T-cell (primary cell): ENCODE measurements at regions not wholly inside any gene's neighbourhood (a gene's known extent, or its start where the extent isn't known, plus 50 kb on each side); places are given as distances from the start of the nearest gene placed in this dataset.

ENCODE experiments used
- ATAC-seq, 4 experiments: fragments of 200-7000 bp in 3 of 4; fragments of 150-1000 bp in 1 of 4; cut with Tn5 transposase; replicated peaks in 1 of 4; 1 replicate in 3 of 4; 2 replicates in 1 of 4; pipeline ENCODE4 v1.10.0; 2021; ENCODE audit warnings: moderate library complexity in 3 of 4, mild to moderate bottlenecking in 2 of 4, moderate number of reproducible peaks in 1 of 4
- CTCF ChIA-PET, 2 donors: fragments of 300-600 bp; sonication (Branson Sonifier 250); formaldehyde crosslinking; loops; one replicate each; lab custom pipeline; 2022; ENCODE audit warnings: antibody characterized with exemption in 2 of 2; lab: Charles Lee
- POLR2A ChIA-PET, 2 donors: fragments of 300-600 bp; sonication (Branson Sonifier 250); formaldehyde crosslinking; loops; one replicate each; lab custom pipeline; 2022; ENCODE audit warnings: antibody characterized with exemption in 2 of 2; lab: Charles Lee
- DNase-seq, 35 experiments: peaks; one replicate each; pipeline versions ENCODE4 v3.0.0 to v3.0.0-alpha.2; 2013 to 2023
- H3K27ac ChIP-seq: one replicate; pipeline ENCODE4 v1.5.1; 2013; ENCODE audit warnings: low read length
- H3K27me3 ChIP-seq, 2 experiments: replicated peaks in 1 of 2; 1 replicate in 1 of 2; 2 replicates in 1 of 2; pipeline versions ENCODE4 v1.6.1 to v1.7.0; 2013; ENCODE audit warnings: low read length in 1 of 2, mixed read lengths in 1 of 2; ENCODE audit not compliant: control insufficient read depth in 2 of 2, insufficient read depth in 2 of 2; ENCODE audit errors: extremely low read depth in 1 of 2
- H3K36me3 ChIP-seq, 2 donors: 1 replicate in 1 of 2; 2 replicates in 1 of 2; pipeline versions ENCODE4 v1.6.1 to v1.7.0; 2013; ENCODE audit warnings: low read length in 1 of 2; ENCODE audit not compliant: control insufficient read depth in 2 of 2, insufficient read depth in 1 of 2; ENCODE audit errors: extremely low read depth in 1 of 2
- H3K4me1 ChIP-seq, 2 experiments: 1 replicate in 1 of 2; 2 replicates in 1 of 2; pipeline versions ENCODE4 v1.6.1 to v1.7.0; 2013; ENCODE audit warnings: low read length in 2 of 2, mixed read lengths in 1 of 2; ENCODE audit not compliant: insufficient read depth in 2 of 2, control insufficient read depth in 1 of 2; ENCODE audit errors: extremely low read depth in 1 of 2
- H3K4me3 ChIP-seq, 2 donors: 1 replicate in 1 of 2; 2 replicates in 1 of 2; pipeline versions ENCODE4 v1.5.1 to v1.7.0; 2013; ENCODE audit warnings: mild to moderate bottlenecking in 2 of 2, low read length in 1 of 2, moderate library complexity in 1 of 2; ENCODE audit not compliant: control insufficient read depth in 1 of 2; ENCODE audit errors: extremely low read depth in 1 of 2
- H3K9me3 ChIP-seq: 2 replicates; pipeline ENCODE4 v1.7.0; 2013
- H3K27ac Mint-ChIP-seq, 2 donors: one replicate each; pipeline ENCODE4 v1.8.0; 2020 to 2021; ENCODE audit warnings: mild to moderate bottlenecking in 2 of 2, mixed read lengths in 2 of 2
- H3K27me3 Mint-ChIP-seq, 2 donors: one replicate each; pipeline ENCODE4 v1.8.0; 2021 to 2022; ENCODE audit warnings: mixed read lengths in 2 of 2
- H3K36me3 Mint-ChIP-seq: one replicate; pipeline ENCODE4 v1.8.0; 2021; ENCODE audit warnings: mixed read lengths
- H3K4me1 Mint-ChIP-seq, 3 donors: one replicate each; pipeline ENCODE4 v1.8.0; 2020 to 2022; ENCODE audit warnings: mixed read lengths in 3 of 3, mild to moderate bottlenecking in 1 of 3
- H3K4me3 Mint-ChIP-seq, 3 donors: one replicate each; pipeline ENCODE4 v1.8.0; 2020 to 2022; ENCODE audit warnings: mild to moderate bottlenecking in 3 of 3, mixed read lengths in 3 of 3, moderate library complexity in 3 of 3
- H3K9me3 Mint-ChIP-seq, 3 donors: one replicate each; pipeline ENCODE4 v1.8.0; 2020 to 2022; ENCODE audit warnings: mixed read lengths in 3 of 3
- WGBS: methylation state at CpG from one replicate; pipeline ENCODE4 v1.1.5; 2013; ENCODE audit warnings: missing lambda C conversion rate; ENCODE audit not compliant: insufficient coverage; 5-methylcytosine and 5-hydroxymethylcytosine counted together

- Mint-ChIP-seq H3K27ac (no peak overlapping the region), H3K27me3 (peaks cover 3 to 12% of the 10 kb centered on the region in 2 donors)
- CTCF ChIA-PET: interaction anchor here in 1 of 2 donors (0.6 to 0.7 kb wide), 2 partner anchors 121 to 153 kb away, joined by 3 read pairs; no protein-coding TSS in a partner anchor
Observed at GRCh38 chr18:73869182-73869581, 278.5 kb downstream of the FBXO15 start.

GRCh38 chr18:73861771-73862170, 285.9 kb downstream of the FBXO15 start:
- 14% methylated on average over 3 of the region's 6 CpGs for WGBS
- Histone ChIP-seq H3K9me3 (no peaks in the 10 kb centered on the region), H3K4me1 (no peaks in the 10 kb centered on the region), H3K4me3 (no peak overlapping the region), H3K27me3 (peaks cover 0 to 3% of the 10 kb centered on the region in 2 experiments), H3K27ac (no peak overlapping the region), H3K36me3 (no peaks in the 10 kb centered on the region)
- Mint-ChIP-seq H3K27ac (no peak overlapping the region), H3K4me1 (peaks cover 0 to 2% (median 2%) of the 10 kb centered on the region in 3 donors), H3K27me3 (peaks cover 5 to 7% of the 10 kb centered on the region in 2 donors), H3K36me3 (no peaks in the 10 kb centered on the region), H3K9me3 (no peaks in the 10 kb centered on the region), H3K4me3 (no peak overlapping the region)
- CTCF ChIA-PET: no interaction called here
- POLR2A ChIA-PET: no interaction called here
- ATAC-seq (no peak), DNase-seq (no peak)

More at GRCh38 chr18:73869182-73869581, 278.5 kb downstream of the FBXO15 start:
- DNase-seq (no peak), ATAC-seq (no peak)
- Histone ChIP-seq H3K27me3 (no peaks in the 10 kb centered on the region), H3K36me3 (no peaks in the 10 kb centered on the region), H3K9me3 (no peaks in the 10 kb centered on the region), H3K27ac (no peak overlapping the region), H3K4me1 (no peaks in the 10 kb centered on the region), H3K4me3 (no peak overlapping the region)
- Mint-ChIP-seq H3K36me3 (no peaks in the 10 kb centered on the region), H3K9me3 (no peaks in the 10 kb centered on the region), H3K4me1 (no peaks in the 10 kb centered on the region), H3K4me3 (no peak overlapping the region)
- POLR2A ChIA-PET: interaction anchor here in 1 of 2 donors (0.5 kb wide), 1 partner anchor 54 kb away, joined by 4 read pairs; no protein-coding TSS in a partner anchor
- 100% methylated on average over 1 of the region's 3 CpGs for WGBS

- ATAC-seq: no peak
- H3K27me3 ChIP-seq: peaks cover 0 to 3% of the 10 kb centered on the region in 2 experiments
- POLR2A ChIA-PET: no interaction called here
- no peak overlapping the region for H3K27ac ChIP-seq
- H3K9me3 ChIP-seq: no peaks in the 10 kb centered on the region
- Mint-ChIP-seq H3K27me3 (peaks cover 0 to 5% of the 10 kb centered on the region in 2 donors), H3K36me3 (no peaks in the 10 kb centered on the region), H3K9me3 (no peaks in the 10 kb centered on the region), H3K4me3 (no peak overlapping the region), H3K27ac (no peak overlapping the region), H3K4me1 (peaks cover 0 to 2% (median 2%) of the 10 kb centered on the region in 3 donors)
- no peaks in the 10 kb centered on the region for H3K4me1 ChIP-seq
- H3K36me3 ChIP-seq: no peaks in the 10 kb centered on the region
- DNase-seq: no peak
- 80% methylated on average over 2 of the region's 9 CpGs for WGBS
- CTCF ChIA-PET: no interaction called here
- H3K4me3 ChIP-seq: no peak overlapping the region
Observed at GRCh38 chr18:73859837-73860397, 287.7 kb downstream of the FBXO15 start.

GRCh38 chr18:73852789-73853549, 294.7 kb downstream of the FBXO15 start:
- H3K27ac Mint-ChIP-seq: no peak overlapping the region
- Histone ChIP-seq H3K4me3 (no peak overlapping the region), H3K27me3 (peaks cover 0 to 3% of the 10 kb centered on the region in 2 experiments), H3K36me3 (no peaks in the 10 kb centered on the region), H3K9me3 (no peaks in the 10 kb centered on the region), H3K27ac (no peak overlapping the region), H3K4me1 (no peaks in the 10 kb centered on the region)
- H3K9me3 Mint-ChIP-seq: no peaks in the 10 kb centered on the region
- no peaks in the 10 kb centered on the region for H3K4me1 Mint-ChIP-seq
- WGBS: 82% methylated on average over 5 of the region's 10 CpGs
- H3K36me3 Mint-ChIP-seq: no peaks in the 10 kb centered on the region
- CTCF ChIA-PET: interaction anchor here in 1 of 2 donors (0.7 kb wide), 1 partner anchor 269 kb away, joined by 3 read pairs; no protein-coding TSS in a partner anchor
- no peak overlapping the region for H3K4me3 Mint-ChIP-seq
- DNase-seq (no peak), ATAC-seq (no peak)
- H3K27me3 Mint-ChIP-seq: no peaks in the 10 kb centered on the region
- POLR2A ChIA-PET: no interaction called here

- Histone ChIP-seq H3K27me3 (no peaks in the 10 kb centered on the region), H3K27ac (no peak overlapping the region), H3K4me1 (no peaks in the 10 kb centered on the region), H3K9me3 (no peaks in the 10 kb centered on the region), H3K4me3 (no peak overlapping the region), H3K36me3 (no peaks in the 10 kb centered on the region)
- CTCF ChIA-PET: no interaction called here
- H3K27ac Mint-ChIP-seq: no peak overlapping the region
- H3K27me3 Mint-ChIP-seq: no peaks in the 10 kb centered on the region
- H3K9me3 Mint-ChIP-seq: no peaks in the 10 kb centered on the region
- H3K36me3 Mint-ChIP-seq: no peaks in the 10 kb centered on the region
- POLR2A ChIA-PET: no interaction called here
- no peaks in the 10 kb centered on the region for H3K4me1 Mint-ChIP-seq
- no peak overlapping the region for H3K4me3 Mint-ChIP-seq
- ATAC-seq (no peak), DNase-seq (no peak)
- WGBS: 60% methylated on average over 2 of the region's 5 CpGs
Observed at GRCh38 chr18:73850782-73851181, 296.9 kb downstream of the FBXO15 start.

- Mint-ChIP-seq H3K4me1 (no peaks in the 10 kb centered on the region), H3K27me3 (peaks cover 4% of the 10 kb centered on the region in 2 donors), H3K36me3 (no peaks in the 10 kb centered on the region), H3K27ac (no peak overlapping the region), H3K4me3 (no peak overlapping the region), H3K9me3 (no peaks in the 10 kb centered on the region)
- Histone ChIP-seq H3K27me3 (no peaks in the 10 kb centered on the region), H3K9me3 (no peaks in the 10 kb centered on the region), H3K27ac (no peak overlapping the region), H3K36me3 (no peaks in the 10 kb centered on the region), H3K4me3 (no peak overlapping the region), H3K4me1 (no peaks in the 10 kb centered on the region)
- ChIA-PET POLR2A (no interaction called here), CTCF (interaction anchor here in 1 of 2 donors (0.7 kb wide), 1 partner anchor 75 kb away, joined by 3 read pairs; no protein-coding TSS in a partner anchor)
- DNase-seq: no peak
- no peak for ATAC-seq
Observed at GRCh38 chr18:73848656-73849055, 299.0 kb downstream of the FBXO15 start.
